ENCODE measurements at regions not wholly inside any gene's neighbourhood (a gene's known extent, or its start where the extent isn't known, plus 50 kb on each side); places are given as distances from the start of the nearest gene placed in this dataset.

GRCh38 chr7:12794722-12795302 lies 107.4 kb downstream of the ARL4A start:
- TF ChIP-seq YY1 (IDR thresholded peaks at IDR 0.05; ENCODE audit: low read depth) (no peak), NFIC (IDR thresholded peaks at IDR 0.05) (no peak), EGR1 (IDR thresholded peaks at IDR 0.05) (no peak), EP300 (IDR thresholded peaks at IDR 0.05; ENCODE audit: borderline replicate concordance) (no peak), CREB1 (IDR thresholded peaks at IDR 0.05; ENCODE audit: low read depth) (no peak), TAF1 (IDR thresholded peaks at IDR 0.05; ENCODE audit: low read depth) (no peak), ZBTB7A (IDR thresholded peaks at IDR 0.05; ENCODE audit: low read depth) (no peak), USF1 (IDR thresholded peaks at IDR 0.05) (no peak), CEBPB (IDR thresholded peaks at IDR 0.05) (no peak), REST (IDR thresholded peaks at IDR 0.05; ENCODE audit: low read depth) (no peak), TEAD4 (IDR thresholded peaks at IDR 0.05) (no peak)
